Fibroblast of mammary gland (primary cell): ENCODE measurements at regions not wholly inside any gene's neighbourhood (a gene's known extent, or its start where the extent isn't known, plus 50 kb on each side); places are given as distances from the start of the nearest gene placed in this dataset.

Source experiments
- DNase-seq: peaks from one replicate; pipeline ENCODE4 v3.0.0-alpha.2; 2010; ENCODE audit warnings: low read depth
- H3K4me3 ChIP-seq: 2 replicates; pipeline ENCODE4 v1.5.1; 2011; ENCODE audit warnings: low read depth, mild to moderate bottlenecking, low read length, moderate library complexity; ENCODE audit not compliant: control insufficient read depth
- CTCF ChIP-seq: conservative IDR thresholded peaks from 2 replicates; pipeline ENCODE4 v1.5.1; 2011; ENCODE audit warnings: low read depth, low read length, inconsistent platforms; ENCODE audit not compliant: control insufficient read depth, insufficient read depth

- no peak for DNase-seq
- no peak for TF ChIP-seq CTCF
- no peak overlapping the region for H3K4me3 ChIP-seq
Measured at GRCh38 chr10:116792817-116793216, 50.5 kb upstream of the HSPA12A start.

- TF ChIP-seq CTCF: no peak
- H3K4me3 ChIP-seq: no peak overlapping the region
- no peak for DNase-seq
Measured at GRCh38 chr10:116796469-116796868, 52.8 kb upstream of the ENO4 start.

- TF ChIP-seq CTCF: peak; percentile 96
- DNase-seq: peak; percentile 67
- no peak overlapping the region for H3K4me3 ChIP-seq
Measured at GRCh38 chr10:116796910-116797513, 52.3 kb upstream of the ENO4 start.

GRCh38 chr10:116798859-116799258 lies 50.4 kb upstream of the ENO4 start:
- DNase-seq: no peak
- no peak for TF ChIP-seq CTCF
- H3K4me3 ChIP-seq: no peak overlapping the region
